ENCODE measurements at regions not wholly inside any gene's neighbourhood (a gene's known extent, or its start where the extent isn't known, plus 50 kb on each side); places are given as distances from the start of the nearest gene placed in this dataset.

GRCh38 chr9:26172301-26172700 is 494.1 kb upstream of the TUSC1 start:
- TF ChIP-seq GATA2 (IDR thresholded peaks at IDR 0.05; ENCODE audit: low read depth, low read length) (no peak), GATA3 (IDR thresholded peaks at IDR 0.05; ENCODE audit: low read depth, low read length) (no peak)
